RPMI8226 (cell line): ENCODE measurements at regions not wholly inside any gene's neighbourhood (a gene's known extent, or its start where the extent isn't known, plus 50 kb on each side); places are given as distances from the start of the nearest gene placed in this dataset.

Source experiments
- DNase-seq: peaks from one replicate; pipeline ENCODE4 v3.0.0-alpha.2; 2015

DNA sequence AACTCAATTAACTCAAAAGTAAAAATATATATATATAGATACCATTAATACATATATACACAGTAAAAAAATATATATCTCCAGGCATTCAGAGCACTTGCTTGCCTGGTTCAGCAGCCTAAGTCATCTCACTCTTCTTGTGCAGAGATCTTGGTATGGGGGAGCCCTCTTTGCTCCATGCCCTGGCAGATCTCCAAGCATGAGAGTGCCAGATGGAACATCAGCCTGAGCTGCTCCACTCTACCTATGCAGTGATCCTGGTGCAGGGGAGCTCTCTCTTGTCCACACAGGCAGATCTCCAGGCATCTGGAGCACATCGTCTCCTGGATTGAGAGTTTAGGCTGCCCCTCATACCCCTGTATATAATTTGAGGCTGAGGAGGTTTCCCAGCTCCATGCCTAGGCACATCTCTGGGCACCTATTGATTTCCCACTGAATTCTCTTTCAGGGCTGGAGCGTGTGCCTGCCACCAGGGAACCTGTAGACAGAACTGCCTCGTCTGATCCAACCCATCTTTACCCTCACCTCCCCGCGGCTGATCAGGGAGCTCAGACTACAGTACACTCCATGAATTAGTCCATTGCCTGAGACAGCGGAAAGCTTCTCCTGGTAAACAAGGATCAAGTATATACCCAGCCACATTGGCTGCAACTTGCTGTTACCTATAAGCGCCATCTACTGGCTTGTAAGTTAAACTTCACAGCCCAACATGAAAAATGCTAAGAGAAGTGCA lies 342.4 kb upstream of the GRIA1 start:
- DNase-seq: peak; percentile 40

DNA sequence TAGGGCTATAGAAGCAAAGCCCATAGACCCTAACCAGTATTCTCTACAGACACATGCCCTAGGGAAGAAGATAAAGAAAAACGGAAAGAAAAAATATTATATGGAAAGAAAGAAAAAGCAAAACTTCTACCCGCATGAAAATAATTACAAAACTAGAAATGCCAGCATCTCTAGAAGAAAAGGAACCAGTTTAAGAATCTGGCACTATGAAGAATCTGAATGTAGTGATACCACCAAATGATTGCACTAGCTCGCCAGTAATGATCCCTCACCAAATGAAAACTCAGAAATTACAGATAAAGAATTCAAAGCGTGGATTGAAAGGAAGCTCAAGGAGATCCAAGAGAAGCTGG lies 341.9 kb upstream of the GRIA1 start:
- no peak for DNase-seq

DNA sequence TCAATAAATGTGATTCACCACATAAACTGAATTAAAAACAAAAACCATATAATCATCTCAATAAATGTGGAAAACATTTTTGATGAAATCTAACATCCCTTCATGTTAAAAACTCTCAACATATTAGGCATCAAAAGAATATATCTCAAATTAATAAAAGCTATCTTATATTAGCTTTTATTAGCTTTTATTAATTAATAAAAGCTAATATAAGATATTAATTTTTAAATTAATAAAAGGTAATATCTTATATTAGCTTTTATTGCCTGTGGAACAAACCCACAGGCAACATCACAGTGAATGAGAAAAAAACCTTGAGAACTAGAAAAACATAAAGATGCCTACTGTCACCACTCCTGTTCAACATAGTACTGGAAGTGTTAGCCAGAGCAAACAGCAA lies 338.9 kb upstream of the GRIA1 start:
- DNase-seq: no peak

DNA sequence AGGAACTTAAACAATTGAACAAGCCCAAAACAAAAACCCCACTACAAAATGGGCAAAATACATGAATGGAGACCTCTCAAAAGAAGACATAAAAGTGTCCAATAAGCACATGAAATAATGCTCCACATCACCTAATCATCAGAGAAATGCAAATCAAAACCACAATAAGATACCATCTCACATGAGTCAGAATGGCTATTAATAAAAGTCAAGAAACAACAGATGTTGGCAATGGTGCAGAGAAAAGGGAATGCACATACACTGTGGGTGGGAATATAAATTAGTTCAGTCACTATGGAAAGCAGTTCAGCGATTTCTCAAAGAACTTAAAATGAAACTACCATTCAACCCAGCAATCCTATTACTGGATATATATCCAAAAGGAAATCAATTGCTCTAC lies 337.4 kb upstream of the GRIA1 start:
- DNase-seq: no peak

DNA sequence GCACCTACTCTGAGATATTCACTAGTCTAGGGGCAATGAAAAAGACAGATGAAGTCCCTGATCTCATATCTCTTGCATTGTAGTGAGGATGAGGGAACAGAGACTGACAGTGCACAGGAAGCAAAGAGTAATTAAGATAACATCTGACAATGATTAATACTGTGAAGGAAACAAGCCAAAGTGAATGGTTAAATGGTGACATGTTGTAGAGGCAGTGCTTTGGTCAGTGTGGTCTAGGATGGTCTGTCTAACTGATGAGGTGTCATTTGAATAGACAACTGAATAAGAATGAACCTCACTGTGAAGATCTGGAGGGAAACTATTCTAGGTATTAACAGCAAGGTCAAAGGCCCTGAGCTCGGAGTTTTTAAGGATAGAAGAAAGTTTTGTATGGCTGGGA lies 333.3 kb upstream of the GRIA1 start:
- no peak for DNase-seq

DNA sequence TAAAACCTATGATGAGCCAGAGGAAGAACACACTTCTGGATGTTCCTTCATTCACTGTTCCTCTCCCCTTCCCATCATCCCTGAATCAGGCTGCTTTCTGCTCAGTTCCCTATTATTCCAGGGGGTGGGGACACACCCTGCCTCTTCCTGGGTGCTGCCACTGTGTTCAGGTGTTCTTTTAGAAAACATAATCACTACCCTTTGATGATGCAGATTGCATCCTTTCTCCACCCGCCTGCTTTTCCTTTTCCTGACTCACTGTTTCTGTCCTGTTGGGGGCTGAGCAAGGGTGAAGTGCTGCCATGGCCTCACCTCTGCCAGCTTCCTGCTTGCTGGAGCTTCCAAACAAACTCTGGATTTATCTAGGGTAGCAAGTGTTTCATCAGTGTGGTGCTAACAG lies 331.9 kb upstream of the GRIA1 start:
- DNase-seq: no peak

DNA sequence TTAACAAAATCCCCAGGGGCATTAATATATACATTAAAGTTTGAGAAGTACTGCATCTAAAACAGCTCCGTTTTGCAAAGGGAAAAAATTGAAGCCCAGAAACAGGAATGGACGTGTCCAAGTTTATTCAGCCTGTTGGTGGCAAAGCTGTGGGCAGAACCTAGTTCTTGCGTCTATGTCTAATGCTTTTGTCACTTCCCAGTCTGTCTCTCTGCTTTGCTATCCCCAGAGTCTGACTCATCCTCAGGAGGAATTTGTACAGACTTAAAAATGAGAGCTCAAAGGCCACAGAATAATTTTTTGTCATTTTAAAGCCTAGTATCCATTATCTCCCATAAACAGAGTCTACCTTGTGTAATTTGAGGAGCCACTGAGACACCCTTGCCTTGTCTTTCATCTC lies 330.9 kb upstream of the GRIA1 start:
- no peak for DNase-seq

DNA sequence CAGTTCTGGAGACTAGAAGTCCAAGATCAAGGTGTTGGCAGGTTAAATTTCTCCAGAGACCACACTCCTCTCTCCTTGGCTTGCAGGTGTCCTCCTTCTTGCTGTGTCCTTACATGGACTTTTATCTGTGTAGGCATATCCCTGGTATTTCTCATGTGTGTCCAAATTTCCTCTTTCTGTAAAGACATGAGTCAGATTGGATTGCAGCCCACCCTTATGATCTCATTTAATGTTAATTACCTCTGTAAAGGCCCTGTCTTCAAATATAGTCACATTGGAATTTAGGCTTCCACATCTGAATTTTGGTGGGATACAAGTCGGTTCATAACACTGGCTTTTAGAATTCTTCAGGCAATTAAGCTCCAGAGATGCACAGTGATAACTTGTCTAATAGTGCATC lies 322.2 kb upstream of the GRIA1 start:
- no peak for DNase-seq

DNA sequence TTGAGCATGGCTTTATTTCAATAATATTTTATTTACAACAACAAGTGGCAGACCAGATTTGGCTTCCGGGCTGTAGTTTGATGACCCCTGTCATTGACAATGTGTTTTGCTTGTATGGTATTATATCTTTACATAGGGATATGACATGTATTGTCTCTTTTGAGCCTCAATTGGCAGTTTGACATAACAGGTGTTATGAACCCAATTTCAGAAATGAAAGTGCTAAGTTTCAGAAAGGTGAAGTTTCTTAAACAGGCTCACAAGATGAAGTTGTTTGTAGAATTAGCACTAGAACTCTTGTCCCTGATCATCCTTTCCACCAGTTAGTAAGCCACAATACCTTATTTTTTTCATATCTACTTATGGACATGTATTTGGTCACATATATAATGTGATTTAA lies 303.0 kb upstream of the GRIA1 start:
- no peak for DNase-seq

DNA sequence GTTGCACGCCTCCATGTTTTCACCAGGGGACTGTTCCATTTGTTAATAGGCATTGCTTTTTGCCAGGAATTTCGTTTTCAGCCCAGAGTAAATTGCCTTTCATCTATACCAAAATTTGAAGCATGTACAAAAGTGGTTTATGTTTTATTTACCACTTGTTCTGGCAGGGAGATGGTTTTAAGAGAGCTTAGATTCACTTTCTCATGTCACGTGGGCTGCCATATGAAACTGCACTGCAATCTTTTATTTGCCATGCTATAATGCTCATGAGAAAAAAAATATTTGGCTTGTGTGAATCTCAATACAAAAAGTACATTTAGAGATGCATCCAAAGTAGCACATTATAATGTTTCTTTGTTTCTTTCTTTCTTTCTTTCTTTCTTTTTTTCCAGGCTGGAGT lies 284.1 kb upstream of the GRIA1 start:
- no peak for DNase-seq

DNA sequence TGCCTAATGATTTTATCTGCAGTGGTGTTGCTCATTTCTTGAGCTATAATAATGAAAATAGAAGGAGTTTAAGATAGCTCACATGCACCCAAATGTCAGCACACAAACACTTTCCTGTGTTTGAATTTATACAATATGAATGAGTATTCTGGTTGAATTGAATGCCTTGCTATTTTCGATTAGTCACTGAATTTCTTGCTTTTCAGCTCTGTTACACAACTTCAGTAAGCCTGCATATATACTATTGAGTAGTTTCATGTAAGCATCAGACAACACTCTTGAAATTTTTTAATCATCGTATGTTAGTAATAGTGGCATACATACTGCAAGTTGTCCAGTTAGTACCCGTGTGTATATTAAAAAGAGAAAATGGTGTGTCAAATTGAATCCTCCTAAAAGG lies 281.5 kb upstream of the GRIA1 start:
- DNase-seq: no peak

DNA sequence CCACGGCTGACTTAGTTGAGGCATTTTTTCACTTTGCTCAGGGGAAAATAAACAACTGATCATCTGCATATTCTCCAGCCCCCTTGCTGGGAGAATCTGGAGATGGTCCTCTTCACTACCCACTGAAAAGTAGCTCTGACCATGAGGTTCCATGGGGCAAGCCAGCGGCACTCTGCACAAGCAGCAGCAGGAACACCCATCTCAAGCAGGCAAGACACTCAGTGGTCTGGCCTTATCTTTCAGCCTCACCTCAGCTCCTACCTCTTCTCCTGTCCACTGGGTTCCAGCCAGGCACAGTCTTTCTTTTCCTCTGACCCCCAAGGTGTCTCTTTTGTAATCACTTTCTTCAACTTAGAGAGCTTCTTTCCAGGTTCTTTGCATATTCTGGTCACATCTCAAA lies 280.8 kb upstream of the GRIA1 start:
- no peak for DNase-seq

DNA sequence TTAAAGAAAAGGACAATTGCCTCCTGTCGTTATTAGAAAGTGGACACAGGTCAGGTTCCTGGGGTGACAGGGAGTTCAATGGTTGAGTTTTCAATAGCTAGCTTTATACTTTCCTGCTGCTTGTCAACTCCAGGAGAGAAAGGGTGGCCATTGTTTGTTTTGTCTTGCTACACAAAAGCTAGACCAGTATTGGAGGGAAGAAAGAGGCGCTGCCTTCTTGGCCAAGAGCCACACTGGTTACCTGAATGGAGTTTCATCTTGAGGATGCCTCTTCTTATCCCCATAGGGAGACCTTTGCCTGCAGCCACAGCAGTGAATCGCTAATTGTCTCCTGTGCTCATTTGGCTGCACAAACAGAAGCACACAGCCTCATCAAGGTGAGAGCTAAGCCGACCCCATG lies 279.4 kb upstream of the GRIA1 start:
- no peak for DNase-seq

DNA sequence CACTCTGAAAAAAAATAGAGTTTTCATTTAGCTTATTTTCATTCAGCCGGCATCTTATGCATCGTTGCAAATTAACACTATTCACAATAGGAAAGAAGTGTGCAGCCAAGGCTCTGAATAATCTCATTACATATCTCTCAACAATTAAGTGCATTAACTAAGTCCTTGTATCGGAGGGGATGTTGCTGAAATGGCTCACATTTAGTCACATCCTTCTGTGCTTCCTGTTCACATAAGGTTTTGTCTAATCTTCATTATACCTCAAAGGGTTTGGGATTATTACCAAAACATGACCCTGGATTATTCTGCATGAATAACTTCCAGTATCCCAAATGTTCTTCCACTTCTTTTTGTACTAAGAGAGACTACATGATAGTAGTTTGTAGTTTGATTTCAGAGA lies 278.0 kb upstream of the GRIA1 start:
- no peak for DNase-seq

DNA sequence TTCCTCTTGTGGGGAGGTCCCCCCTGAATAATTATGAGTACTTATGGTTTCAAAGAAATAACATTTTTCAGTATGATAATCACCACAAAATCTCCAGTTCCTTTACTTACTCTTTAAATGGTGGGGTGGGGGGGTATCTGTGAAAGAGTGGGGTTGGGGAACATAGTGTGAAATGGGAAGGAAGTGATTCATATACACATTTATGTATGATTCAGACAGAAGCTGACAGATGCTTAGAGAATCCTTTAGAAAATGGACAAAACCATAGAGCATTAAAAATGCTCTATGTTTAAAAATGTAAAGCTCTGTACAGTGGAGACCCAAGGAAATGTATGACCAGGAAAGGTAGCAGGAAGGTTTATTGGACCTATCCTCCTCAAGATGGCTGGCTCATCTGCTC lies 267.5 kb upstream of the GRIA1 start:
- DNase-seq: no peak

DNA sequence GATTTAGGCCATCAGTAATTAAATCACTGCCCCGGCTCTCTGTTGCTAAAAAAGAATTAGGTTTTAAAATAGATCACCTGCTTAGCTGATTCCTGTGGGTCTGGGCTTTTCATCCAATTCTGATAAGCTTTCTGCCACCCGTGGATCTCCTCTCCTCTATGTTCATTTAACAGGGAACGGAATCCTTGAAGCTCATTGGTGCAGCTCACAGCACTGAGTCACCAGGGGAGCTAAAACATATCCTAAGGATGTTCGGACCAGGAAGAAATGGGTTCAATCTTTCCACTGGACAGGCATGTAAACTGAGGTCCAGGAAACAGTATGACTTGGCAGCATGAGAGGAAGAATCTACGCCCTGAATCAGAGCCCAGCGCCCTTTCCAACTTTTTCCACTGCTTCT lies 267.1 kb upstream of the GRIA1 start:
- no peak for DNase-seq

DNA sequence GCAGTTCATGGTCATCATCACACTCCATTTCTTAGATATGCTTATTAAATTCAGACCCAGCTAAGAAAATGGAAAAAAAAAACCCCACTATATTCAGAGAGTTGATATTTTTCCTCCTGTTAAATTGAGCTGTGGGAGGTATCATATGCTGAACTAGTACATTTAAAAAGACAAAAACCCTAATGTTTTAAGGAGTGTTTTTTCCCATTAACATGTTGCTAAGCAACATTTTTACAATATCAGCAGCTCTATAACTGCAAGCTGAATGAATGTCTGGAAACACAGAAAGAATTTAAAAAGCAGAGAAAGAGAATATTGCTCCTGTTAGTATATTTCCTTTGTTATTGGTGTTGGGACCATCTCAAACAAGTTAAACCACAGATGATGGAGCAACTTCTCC lies 265.8 kb upstream of the GRIA1 start:
- no peak for DNase-seq

DNA sequence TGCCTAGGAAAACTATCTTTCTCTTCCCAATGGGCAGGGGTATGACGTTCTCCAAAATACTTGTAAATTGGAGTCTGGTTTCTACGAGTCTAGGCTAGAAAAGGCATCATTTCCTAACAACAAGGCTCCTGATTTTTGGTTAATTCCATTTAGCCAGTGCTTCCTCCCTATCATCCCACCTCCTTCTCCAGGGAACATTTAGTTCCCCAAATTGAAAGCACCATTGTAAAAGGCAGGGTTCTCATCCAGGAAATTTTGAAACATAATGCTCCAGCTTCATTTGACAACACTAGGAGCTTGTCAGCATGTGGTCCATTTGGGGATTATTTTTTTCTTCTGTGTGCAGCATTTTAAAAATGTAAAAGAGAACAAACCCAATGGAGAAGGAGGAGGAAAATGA lies 256.5 kb upstream of the GRIA1 start:
- DNase-seq: no peak

DNA sequence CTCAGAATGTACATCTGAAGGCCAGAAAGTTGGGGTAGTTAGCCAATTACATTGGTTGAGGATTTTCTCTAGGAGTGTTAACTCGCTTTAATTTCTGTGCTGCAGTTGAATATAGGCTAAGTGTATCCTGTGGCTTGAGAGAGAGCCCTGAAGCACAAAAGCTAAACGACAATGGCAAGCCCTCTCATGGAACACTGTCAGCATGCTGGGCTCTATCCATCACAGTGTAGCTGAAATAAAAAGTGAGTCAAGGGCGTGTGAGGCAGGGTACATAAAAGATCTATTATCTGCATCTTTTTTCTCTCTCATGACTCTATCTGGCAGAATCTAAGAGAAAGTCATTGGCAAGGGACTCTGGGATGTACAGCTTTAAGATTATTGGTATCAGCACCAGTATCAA lies 254.2 kb upstream of the GRIA1 start:
- DNase-seq: no peak

DNA sequence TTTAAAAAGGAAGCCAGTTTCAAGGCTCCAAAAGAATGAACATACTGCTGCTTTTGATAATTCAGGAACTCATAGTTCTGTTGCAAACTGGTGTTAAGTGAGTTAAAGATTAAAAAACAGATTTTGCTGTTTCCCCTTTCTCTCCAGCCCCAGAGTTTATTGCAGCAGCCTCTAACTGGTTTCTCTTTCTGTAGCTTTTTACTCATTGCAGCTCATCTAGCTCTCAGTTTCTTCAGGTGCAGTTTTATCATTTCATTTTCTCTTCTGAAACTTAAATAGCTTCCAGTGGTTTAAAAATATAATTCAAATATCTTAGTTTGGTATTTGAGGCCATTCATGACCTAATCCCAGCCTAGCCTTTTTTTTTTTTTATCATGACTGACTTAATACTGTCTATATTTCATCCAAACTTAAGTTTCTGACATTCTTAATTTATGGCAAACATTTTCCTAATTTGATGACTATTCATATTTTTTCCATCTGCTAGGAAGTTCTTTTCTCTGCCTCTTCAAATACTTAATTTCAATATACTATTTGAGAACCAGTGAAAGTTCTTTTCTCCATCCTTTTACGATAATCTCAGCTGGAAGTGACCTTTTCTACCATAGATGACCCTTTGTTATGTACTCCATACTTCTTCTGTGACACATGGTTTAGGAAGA lies 252.7 kb upstream of the GRIA1 start:
- no peak for DNase-seq

DNA sequence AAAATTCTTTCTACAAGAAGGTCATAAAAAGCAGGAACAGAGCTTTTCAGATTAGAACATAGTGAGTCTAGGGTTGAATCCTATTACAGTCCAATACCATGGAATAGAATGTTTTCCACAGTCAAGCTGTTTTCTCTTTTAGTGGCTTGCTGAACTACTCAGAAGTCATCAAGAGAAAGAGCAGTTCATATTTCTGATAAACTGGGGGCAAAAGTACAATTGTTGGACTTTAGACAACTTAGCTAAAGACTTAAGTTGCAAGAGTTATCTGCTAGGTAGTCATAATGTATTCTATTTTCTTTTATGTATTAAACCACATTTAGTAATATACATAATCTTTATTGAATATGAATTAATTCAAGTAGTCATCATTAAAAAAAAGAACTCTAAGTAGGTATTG lies 233.1 kb upstream of the GRIA1 start:
- no peak for DNase-seq

DNA sequence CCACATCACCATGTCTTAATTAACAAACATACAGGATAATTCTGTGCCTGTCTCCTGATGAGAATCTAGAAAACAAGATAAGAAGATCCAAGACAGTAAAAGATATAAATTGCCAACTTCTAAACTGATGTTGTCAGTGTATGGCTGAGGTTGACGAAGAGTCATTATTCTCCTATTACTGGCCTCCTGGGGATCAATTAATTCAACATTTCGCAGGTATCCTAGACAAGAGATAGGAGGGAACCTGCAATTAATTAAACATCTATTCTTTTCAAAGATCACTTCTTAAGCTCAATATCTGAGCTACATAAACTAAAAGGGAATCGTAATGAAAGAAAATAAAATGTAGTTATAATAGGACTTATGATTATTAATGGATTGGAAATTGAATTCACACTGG lies 232.0 kb upstream of the GRIA1 start:
- no peak for DNase-seq

DNA sequence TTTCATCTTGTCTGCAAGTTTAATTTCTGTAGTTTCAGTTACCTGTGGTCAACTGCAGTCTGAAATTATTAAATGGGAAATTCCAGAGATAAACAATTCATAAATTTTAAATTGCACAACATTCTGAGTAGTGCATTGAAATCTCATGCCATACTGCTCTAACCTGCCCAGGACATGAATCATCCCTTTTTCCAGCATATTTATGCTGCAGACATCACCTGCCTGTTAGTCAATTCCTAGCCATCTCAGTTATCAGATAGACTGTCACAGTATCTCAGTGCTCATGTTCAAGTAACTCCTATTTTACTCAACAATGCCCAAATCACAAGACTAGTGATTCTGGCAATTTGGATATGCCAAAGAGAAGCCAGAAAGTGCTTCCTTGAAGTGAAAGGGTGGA lies 223.0 kb upstream of the GRIA1 start:
- DNase-seq: no peak

DNA sequence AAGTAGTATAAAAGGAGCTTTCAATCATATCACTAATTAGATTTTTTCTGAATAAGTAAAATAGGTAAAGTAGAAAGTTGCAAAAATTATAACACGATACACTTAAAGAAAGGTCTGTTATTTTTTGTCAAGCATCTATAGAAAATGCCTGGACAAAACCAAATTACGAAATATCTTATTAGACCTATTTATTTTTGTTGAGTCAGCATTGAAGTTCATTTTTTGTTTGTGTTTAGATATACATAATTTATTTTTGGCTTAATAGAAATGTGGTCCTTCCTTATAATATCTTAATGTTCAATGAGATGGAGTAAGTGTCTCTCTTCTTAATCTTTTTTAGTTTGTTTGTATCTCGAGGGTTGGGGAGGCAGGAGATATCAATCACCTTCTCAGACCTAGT lies 214.8 kb upstream of the GRIA1 start:
- DNase-seq: no peak

DNA sequence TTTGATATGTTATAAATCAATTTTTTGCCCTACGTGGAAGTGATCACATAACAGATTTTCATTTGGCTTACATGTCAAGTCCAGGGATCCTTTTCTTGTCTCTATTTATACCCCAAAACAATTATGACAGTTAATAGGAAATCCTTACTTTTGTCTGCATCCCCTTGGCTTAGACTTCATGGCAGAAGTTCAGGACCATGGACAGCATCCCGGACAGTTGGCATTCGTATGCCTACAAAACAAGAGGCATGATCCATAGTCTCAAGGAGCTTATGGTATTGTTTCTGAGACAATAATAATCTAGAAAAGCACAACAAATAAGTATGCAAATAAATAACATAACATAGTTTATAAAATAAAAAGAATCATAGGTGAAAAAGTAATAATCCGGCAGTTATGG lies 214.3 kb upstream of the GRIA1 start:
- DNase-seq: peak; percentile 62
